GM19328 (cell line): ENCODE measurements at regions not wholly inside any gene's neighbourhood (a gene's known extent, or its start where the extent isn't known, plus 50 kb on each side); places are given as distances from the start of the nearest gene placed in this dataset.

Experiments
- ATAC-seq: cut with Tn5 transposase; IDR thresholded peaks from one replicate; pipeline ENCODE4 v1.9.1; 2021; ENCODE audit warnings: mild to moderate bottlenecking, moderate library complexity; ENCODE audit not compliant: unreplicated experiment

DNA sequence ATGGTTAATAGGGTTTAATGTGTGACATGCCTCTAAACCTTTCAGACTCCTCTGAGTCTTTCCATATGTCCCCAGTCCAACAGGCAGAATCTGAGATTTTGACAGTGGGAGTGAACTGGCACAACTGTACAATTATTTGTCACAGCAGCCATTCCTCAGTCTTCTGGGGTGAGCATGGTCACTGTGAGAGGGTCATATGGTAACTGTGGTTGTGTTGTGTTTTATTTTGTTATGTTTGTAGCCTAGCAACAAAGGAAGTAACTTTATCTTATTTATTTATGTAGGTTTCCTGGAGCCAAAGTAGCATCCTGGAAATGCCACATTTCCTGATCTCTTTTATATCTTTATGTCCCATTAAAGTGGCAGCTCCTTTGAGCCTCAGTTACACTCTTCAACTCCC, 1067.9 kb downstream of the TTLL7 start:
- no peak for ATAC-seq

DNA sequence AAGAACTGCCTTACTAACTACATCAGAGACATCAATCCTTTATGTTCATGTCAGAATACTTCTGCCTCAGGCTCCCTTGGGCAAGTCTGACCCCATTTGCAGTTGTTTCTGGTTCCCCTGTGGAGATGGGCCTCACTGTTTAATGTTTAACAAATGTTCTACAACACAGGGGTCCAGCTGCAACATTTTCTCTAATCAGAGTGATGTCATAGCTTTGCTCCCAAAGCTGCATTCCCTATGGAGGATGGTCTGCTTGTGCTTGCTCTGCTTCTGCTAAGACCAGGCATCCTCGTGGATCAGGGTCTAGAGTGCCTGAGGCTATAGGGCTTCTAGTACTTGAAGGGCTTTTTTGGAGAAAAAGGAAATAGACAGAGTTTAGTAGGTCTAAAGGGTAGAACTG, 1071.2 kb downstream of the TTLL7 start:
- no peak for ATAC-seq

DNA sequence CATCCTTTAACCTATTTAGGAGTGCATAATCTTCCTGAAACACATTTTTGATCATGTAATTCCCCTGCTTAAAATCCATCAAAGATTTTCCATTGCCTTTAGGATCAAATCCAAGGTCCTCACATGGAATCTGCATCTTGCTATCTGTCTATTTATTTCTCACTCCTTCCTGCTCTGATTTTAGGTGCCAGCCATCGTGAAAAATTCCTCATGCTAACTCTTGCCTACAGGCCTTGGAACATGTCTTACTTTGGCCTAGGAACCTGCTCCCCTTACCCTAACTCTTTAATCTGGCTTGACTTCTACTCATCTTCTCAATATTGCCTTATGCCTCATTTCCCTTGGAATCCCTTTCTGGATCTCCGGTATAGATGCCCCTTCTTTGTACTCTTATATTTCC, 1074.3 kb downstream of the TTLL7 start:
- no peak for ATAC-seq

DNA sequence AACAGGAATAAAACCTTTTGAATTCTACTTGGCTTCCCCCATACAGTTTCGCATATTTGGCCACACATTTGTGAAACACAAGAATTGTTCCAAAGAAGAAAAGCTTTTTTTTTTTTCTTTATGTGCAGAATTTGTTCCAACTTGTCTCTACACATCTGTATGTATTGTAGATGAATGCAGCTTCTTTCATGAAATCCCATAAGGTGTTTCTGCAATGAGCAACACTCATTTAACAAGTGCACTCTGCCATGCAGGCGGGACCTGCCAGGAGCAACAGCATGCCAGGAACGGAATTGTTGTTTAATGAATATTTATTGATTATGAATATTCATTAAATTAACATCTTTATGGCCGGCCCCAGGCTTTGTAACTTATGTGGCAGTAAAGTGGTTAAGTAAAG, 1075.0 kb downstream of the TTLL7 start:
- ATAC-seq: no peak

DNA sequence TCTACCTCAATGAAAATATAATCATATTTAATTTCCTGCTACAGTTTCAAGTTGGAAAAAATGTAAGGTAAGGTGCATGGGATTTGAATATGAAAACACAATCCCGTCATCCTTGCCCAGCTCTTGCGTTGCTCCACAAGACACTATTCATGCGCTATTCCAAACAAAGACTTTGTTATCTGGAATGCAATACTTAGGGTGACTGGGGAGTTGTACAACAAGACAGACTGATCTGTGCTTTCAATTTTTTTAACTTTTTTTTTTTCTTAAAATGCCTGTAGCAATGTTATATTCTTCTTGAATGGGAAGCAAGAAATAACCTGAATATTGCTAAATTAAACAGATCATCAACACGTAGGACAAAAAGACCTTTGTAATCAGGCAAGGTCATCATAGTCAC, 1077.2 kb downstream of the TTLL7 start:
- ATAC-seq: no peak

DNA sequence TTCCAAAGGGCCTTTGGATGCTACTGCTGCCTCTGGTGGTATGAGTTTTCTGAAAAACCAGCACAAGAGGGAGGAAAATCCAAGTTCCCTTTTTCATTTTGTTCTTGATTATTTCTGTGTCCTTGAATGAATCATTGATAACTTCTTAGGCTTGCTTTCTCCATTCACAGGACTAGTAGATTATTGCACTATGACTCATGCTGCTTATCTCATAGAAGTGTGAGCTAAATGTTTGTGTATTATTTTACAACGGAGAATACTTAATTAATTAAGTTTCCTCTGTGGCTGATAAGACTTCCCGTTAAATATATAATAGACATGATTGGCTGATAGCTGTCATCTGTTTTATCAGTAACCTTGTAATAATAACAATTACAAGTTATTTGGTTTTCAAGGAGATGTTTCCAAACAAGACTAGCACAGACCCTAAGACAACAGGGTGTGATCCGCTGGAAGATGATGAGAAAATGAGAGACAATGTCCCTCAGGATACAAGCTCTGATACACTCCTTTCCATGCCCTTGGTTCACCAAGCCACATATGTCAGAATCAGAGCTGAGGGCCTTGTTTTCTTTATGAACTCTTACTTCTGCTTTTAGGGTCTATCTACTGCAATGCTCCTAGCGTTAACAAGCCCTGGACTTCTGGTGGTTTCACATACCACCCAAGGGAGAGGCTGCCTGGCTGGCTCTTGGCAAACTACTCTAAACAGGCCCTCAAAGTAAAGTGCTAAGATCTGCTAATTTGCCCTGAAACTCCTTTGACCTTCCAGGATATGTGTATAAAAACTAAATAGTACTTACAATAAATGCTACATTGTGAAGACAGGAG, 1078.3 kb downstream of the TTLL7 start:
- ATAC-seq: no peak

DNA sequence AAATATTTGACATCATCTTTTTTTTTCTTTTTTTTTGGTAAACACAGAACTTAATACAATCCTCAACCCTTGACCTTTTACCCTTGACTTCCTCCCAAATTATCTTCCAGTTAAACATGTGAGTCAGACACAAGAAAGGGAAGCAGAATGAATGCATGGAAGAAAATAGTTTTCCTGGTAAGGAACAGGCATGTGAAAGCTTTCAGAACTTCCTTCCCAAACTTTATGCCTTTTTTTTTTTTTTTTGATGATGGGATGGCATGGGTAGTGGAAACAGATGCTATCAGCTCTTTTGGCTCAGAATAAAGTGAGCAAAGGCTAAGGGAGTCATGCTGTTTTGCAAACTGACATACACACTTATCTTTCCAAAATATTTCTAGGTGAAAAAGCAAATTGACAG, 1079.1 kb downstream of the TTLL7 start:
- no peak for ATAC-seq

DNA sequence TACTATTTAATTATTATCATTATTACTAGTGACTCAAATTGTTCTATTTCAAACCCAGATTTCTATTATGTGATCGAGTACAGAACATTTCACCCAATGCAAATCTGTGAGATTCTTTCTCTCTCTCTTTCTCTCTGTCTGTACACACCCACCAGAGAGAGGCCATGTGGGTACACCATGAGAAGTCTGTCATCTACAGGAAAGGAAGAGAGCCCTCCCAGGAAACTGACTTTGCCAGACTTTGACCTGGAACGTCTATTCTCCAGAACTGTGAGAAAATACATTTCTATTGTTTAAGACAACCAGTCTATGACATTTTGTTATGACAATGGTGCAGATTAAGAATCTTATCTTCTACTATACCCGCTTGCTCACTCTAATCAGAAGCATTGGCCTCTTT, 1091.6 kb downstream of the TTLL7 start:
- no peak for ATAC-seq

DNA sequence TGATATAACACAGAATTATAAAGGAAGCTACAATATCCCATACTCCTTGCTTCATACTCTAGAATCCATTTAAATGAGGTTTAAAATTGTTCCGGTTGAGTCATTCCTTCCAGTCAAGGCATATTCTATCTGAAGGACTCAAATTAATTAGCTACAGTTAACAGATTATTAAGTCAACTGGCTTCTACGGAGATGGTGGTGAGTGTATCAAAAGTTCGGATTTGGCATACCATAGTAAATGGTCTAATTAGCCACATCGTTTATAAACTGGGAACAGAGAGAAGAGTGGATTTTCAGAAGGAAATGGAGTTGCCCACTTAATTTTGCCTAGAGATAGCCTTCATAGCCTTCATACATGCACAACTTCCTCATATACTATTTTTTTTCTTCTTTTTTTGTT, 1095.3 kb downstream of the TTLL7 start:
- ATAC-seq: no peak

DNA sequence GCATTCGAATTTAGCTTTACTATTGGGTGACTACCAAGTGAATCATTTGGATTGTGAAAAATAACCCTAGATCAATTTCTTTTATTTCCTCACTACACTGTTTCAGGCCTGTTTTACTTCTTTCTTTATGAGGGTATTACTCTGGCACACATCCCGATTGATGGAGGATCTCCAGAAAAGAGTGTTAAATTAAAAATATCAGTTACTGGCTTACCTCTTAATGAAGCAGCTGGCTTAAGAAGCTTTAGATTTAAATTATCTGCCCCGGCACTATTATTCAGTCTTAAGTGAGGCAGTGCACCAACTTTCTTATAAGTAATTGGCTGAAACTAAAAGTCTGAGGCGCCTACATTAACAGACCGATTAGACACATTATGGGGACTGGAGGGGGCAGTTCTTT, 1097.4 kb downstream of the TTLL7 start:
- ATAC-seq: no peak

DNA sequence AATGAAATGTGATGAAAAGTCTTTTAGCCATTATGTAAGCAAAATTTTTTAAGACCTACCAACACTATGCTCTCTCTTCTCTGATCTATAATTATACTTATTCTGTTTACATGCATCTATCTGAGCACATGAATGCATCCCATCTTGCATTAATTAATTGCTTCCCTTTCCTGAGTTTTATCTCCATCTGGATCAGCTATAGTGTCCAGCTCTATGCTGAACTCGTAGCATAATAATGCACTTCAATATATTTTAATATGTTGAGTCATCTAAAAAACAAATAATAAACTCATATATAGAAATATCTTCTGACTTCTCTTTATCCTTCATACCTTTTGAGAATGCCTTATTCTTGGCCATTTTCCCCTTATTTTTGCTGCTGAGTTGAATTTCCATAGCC, 1097.8 kb downstream of the TTLL7 start:
- ATAC-seq: no peak

DNA sequence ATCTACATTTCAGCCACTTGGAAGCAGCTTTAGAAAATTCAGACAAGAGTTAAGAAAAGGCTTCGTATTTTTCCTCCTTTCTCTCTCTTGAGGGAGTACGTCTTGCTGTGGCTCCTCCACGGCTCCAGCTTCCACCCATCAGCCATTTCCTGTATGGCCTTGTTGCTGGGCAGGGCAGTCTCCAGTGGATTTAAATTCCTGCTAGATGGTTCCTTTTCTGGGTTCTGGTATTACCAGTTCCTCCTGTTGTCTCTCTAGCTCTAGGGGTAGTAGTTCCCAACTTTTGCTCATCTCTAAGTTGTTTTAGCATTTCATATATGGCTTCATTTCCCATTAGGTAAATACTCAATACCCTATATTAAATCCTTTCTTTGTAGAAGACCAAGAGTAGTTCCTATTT, 1098.3 kb downstream of the ADGRL2 start:
- ATAC-seq: no peak

DNA sequence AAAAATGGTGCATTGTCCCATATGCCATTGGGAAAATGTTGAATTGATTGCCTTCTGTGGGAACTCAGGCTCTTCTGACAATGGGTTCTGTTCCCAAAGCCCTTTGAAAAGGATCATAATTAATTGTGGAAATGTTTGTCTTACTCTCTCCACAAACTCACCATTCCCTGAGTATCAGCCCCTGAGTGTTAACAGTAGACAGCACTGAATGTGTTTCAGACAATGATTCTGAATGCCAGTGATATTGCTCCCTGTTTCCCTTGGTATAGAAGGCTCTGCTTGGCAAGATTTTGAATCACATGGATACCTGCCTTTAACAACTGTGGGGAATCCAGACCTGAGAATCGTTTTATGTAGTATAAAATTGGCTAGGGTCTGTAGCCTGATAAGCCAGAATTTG, 1096.8 kb downstream of the ADGRL2 start:
- no peak for ATAC-seq

DNA sequence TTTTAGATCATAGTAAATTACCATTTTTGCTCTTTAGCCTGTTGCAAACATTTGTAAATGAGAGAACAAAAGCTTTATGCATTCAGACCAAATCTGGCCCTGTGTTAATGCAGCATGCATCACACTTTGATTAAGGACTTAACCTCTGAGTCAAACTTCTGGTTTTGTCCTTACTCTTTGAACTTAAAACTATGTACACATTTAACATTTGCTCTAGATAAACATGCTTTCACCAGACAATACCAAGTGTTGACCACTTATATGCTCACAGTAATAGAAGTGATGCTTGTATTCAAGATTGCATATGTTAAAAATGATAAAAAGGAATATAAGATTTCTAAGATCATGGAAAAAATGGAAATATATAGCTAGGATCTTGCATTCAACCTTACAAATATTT, 1095.3 kb downstream of the ADGRL2 start:
- ATAC-seq: no peak

DNA sequence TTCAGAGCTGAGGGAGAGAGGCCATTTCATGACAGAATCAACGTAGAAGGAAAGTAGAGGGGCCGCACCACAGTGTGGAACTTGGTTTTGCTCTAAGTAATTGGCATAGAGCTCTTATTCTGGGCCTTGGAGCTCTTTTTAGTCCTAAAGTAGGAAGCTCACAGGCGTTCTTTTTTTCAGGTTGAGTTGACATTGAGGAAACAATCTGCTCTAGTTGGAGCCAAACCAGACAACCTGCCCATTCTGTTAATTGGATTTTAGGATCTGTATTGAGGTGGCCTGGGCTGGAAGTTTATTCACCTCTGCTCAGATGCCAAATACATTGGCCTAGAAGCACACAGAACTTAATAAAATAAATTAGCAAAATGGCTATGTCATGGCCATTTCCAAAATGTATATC, 1093.9 kb downstream of the ADGRL2 start:
- ATAC-seq: no peak

DNA sequence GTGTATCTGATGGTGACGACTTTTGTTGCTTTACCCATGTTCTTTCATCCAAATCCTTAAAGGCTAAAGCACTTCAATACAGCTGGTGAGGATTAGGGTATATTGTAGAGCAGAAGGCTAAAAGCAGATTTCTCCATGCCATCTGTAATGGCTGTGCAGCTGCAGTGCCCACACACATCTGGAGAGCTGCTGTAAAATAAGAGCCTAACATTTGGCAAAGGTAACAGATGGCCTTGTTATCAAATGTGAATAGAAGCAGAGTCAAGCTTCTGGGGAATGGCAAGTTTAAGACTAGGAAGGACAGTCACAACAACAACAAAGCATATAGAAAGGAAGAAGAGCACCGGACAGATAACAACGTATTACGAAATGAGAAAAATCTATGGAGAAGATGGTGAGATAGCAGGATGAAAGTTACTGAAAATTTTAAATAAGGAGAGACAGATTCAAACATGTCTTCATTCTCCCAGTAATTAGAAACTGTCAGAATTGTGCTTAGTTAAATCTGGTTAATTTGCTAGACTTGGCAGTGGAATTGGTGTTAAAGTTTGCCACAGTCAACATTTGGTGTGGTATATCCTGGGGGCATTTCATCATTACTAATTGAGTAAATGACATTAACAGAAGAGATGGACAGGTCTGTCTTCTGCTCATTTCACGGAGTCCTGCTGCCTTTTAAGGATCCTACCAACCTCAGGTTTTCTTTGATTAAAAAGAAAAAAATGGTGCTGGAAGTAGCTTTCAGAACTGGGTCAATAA, 1093.2 kb downstream of the ADGRL2 start:
- ATAC-seq: no peak

DNA sequence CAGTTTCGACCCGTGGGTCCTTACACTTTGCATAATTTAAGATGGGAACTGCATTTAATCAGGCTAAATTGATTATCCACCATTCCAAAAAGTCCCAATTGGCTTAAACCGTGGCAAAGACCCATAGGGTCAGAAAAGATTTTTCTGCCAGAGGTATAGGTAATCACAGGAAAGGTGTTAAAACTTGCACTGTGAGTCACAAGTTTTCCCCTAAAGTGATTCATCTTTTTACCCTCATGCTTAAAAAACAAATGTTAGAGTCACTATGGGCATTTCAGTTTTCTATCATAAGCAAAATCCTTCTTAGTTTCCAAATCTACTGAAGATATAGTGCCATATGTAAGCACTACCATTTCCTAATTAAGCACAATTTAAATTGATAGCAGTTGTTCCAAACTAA, 1079.8 kb downstream of the ADGRL2 start:
- no peak for ATAC-seq

DNA sequence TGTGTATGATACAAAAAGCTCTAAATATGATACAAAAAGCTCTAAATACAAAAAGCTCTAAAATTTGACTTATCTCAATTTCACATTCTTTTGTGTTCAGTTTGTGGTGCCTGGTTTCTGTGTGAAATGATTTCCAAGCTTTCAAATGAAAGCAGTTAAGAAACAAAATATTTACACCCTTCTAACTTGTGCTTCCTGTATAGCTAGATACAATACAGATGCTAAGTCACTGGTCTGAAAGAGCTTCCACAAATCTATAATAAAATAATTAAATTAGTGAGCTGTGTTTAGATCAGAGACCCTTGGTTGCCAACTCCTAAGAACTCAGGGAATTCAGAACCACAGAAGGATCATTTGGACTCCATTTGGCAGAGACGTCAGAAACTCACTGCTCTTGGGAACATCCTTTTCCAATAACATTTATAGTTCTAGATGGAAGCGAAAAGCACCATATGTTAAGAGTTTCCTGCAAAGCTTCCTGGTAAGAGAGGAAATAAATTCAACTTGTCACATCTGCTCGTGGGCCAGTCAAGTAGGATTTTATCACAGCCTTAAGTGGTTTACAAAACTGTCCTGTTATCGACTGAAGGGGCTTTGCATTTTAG, 1079.1 kb downstream of the ADGRL2 start:
- no peak for ATAC-seq

DNA sequence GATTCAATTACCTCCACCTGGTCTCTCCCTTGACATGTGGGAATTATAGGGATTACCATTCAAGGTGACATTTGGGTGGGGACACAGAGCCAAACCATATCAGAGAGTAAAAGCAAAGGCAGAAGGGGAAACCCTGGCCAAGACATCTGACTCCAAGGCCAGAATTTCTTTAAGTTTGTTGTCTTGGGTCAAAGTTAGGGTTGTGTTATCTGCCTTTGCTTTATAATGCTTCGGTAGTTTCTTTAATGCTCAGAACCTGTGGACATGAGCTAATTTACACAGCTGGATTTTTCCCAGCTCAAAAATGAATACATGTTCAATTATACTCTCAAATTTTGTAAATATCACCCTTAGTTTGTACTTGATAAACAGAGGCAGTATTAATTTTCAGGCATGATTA, 1074.4 kb downstream of the ADGRL2 start:
- no peak for ATAC-seq

DNA sequence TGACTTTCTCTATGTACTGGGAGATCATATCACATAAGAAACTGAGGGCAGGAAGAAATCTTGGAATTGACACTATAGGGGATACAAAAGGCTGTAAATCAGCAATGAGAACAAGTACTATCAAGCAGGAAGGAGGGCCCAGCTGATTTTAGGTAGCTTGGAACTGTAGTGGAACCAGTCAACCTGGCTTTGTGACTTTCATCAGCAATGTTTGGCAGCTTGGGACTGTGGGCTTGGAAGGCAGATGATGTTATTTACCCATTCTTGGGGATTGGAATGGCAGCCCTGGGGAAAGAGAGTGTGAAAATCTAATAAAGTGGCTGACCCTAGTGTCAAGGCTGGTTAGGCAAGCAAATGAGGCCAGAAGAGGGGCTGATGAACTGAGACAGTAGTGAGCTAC, 1073.3 kb downstream of the ADGRL2 start:
- no peak for ATAC-seq

DNA sequence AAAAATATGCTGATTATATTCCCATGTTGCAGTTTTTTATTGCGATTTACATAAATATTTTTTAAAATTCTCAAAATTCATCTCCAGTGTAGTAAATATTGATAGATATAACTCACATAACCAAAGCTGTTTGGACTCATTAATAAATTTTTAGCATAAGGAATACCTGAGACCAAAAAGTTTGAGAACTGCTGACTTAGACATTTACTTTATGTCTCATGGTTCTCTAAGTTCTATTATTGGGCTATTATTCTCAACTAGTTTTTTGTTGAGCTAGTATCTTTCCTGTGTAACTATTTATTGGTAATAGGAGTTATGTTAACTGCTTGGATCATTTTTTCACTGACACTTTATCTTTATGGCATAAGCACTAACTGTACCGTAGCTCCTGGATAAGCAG, 1069.6 kb downstream of the ADGRL2 start:
- ATAC-seq: no peak

DNA sequence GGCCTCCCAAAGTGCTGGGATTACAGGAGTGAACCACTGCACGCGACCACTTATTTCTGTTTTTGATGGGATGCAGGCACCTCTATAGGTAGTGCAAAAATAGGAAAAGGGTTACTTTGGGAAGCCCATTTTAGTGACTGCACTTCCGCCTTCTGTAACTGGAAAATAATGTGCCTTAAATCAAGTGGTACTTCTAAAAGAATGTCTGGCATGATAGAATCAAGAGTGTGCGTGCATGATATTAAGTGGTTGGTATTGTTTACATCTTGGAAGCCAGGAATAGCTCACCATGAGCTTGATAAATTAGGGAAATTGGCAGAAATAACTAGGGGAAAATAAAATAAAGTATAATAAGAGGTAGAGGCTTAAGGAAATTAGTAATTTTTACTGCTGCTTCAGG, 1067.0 kb downstream of the ADGRL2 start:
- ATAC-seq: no peak
